T-helper 2 cell treated with Interferon-gamma antibody and Interleukin-4, amounts not matched to agents 100 ng/mL and 5 ng/mL, for 36 hours (primary cell): ENCODE measurements at regions not wholly inside any gene's neighbourhood (a gene's known extent, or its start where the extent isn't known, plus 50 kb on each side); places are given as distances from the start of the nearest gene placed in this dataset.

Experiments used
- intact Hi-C: fragments of 100-400 bp; cut with micrococcal nuclease; formaldehyde crosslinking; loops from one replicate; pipeline ENCODE4 v1.15.1; 2023

DNA sequence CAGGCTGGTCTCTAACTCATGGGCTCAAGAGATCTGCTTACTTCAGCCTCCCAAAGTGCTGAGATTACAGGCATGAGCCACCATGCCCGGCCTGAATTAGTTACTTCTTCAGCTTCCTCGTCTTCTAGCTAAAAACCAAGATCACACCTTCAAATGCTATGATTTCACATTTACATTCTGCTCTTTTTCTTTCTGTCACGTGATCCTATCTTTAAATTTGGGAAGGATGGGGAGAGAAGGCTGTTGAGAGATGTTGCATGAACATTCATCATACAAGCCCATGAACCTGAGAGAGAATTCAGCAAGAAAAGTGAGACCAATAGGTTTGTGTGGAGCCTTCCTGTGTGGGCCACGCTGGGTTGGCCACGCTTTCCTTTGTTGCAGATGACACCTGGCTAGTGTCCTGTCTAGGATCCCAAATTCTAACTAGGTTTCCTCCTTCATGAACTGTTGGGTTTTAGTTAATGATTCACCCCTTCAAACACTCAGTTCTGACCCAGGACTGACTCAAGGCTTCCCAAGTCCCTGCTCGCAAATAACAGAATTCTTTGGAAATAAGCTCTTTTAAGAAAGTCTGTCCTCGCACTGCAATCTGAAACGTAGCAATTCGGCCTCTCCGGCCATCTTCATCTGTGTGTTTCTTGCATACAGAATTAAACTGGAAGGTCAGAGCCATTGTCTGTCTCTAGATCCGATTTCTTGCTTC, 57.3 kb upstream of the CREB1 start:
- intact Hi-C loops: loop anchor here (1.0 to 5.0 kb wide), 5 partner anchors 140 to 425 kb away; no protein-coding TSS in a partner anchor

DNA sequence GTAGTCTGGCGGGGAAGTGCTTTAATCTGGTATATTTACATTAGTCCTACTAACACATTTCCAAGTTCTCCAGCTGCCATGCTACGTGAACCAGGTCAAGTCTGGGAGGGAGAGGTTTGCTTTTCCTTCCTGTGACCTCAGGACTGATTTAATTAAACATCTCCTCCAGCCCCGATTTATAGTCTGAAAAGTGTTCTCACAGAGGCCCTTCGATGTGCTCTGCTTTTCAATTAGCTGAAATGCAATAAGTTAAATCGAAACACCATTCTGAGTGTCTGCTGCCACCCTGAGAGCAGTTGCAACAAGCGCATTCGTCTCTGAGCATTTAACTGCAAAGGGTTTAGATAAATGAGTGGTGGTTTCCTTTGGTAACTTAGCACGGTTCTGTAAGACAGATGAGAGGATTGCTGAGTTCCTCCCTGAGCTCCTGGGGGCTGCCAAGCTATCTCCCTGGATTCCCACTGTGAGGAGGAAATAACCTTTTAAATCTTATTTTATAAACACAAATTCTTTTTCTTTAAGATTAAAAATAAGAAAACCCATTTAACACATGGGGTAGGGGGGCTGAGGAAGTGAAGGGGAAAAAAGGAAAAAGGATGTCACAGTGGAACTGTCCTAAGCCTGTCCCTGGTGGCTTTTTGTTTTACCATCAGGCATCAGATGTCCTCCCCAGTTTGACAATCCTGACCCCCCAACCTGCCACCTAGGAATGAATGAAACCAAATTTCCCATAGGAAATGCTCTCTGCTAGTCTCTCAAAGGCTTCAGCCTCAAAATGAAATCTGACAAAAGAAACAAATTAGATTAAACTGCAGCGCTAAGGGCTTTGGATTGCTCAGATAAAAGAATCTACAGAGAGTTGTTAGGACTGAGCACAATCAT, 56.5 kb upstream of the CREB1 start:
- intact Hi-C loops: loop anchor here (1.0 to 5.0 kb wide), 5 partner anchors 141 to 426 kb away; no protein-coding TSS in a partner anchor

DNA sequence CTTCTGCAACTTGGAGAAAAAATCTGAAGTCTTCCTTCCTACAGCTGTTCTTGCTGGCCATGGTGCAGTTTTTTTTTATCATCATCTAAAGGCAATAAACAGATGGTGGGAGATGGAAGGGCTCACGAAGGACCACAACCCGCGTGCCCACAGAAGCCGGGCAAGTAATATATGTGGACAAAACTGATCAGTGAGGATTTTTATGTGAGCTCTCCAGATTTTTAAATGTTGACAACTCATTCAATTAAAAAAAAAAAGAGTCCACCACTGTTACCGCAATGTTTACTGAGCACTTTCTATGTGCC, 55.9 kb upstream of the CREB1 start:
- intact Hi-C loops: loop anchor here (1.0 to 5.0 kb wide), 6 partner anchors 142 to 917 kb away; no protein-coding TSS in a partner anchor

DNA sequence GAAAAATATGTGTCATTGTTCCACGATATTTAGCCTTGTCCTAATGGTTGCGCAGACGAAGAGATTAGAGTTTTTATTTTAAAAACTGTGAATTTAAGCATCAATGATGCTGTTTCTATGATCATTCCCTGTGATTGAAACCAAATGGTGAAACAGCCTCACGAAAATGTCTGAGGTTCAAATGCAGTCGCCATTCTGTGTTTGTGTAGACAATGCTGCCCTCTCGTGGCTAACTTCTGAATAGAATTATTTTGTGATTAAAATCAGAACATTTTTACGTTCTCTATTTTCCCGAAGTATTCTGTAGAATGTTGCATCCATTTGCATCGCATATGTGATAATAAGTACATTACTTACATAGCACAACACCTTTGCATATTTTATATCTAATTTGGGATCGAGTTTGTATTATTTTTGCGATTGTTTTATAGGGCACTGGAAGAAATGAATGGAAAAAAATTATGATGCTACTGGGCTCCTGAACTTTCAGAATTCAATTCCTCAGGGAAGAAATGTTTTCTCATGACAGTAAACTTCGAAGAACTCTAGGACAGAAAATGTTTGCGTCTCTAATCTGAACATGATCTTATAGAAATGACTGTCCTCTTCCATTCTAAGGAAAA, 54.8 kb upstream of the CREB1 start:
- intact Hi-C loops: loop anchor here (1.0 to 5.0 kb wide), 7 partner anchors 52 to 918 kb away; partner anchors contain the start of gene CREB1

DNA sequence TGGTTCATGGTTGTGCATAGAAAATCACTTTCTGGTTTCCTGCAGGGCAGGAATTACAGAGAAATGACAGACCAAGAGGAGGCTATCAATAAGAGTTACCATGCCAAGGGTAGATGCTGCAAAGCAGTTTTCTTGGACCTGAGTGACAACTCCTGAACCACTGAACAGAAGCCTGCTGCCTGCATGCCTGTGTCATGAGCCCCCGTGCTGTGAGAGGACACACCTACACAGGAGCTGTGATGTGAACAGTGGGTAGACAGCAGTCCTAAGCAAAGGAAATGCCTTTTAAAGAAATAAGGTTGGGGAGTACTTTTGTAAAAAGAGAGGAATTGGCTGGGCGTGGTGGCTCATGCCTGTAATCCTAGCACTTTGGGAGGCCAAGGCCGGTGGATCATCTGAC, 54.2 kb upstream of the CREB1 start:
- intact Hi-C loops: loop anchor here (1.0 to 5.0 kb wide), 5 partner anchors 52 to 919 kb away; partner anchors contain the start of gene CREB1

DNA sequence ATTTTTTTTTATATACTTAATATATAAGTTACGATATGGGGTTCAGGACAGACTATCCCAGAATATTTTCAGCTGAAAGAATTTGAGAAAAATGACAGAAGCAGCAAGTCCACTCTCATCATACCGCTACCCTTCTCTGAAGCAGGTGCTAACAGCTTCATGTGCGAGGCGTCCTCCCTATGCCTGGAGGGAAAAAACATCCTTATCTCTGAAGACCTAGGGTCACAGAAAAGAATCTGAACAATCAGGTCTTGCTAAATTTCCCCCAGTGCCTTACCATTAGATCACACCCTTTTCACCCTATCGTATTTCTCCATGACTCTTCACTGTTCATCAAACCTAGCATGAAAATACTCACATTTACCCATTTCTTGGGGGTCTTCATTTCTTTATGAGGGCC, 51.9 kb upstream of the CREB1 start:
- intact Hi-C loops: loop anchor here (5.0 kb wide), 1 partner anchor 49 kb away; the partner anchor contains the start of gene CREB1

DNA sequence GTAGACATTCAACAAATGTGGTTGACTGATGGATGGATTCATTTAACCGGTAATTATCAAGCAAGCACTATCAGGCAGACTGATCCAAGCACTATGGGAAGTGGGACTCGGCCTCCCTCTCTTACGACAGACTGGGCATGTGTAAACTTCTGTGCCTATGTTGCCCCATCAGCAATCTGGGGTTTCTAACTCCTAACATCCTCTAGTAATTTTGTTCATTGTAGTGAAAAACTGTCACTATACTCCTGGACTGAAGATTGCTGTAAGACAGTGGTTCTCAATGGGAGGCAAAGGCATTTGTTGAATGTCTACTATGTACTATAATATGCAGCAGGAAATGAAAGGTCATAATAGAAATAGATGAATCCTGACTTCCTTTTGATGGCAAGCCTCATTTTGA, 51.2 kb upstream of the CREB1 start:
- intact Hi-C loops: loop anchor here (5.0 kb wide), 1 partner anchor 49 kb away; the partner anchor contains the start of gene CREB1

DNA sequence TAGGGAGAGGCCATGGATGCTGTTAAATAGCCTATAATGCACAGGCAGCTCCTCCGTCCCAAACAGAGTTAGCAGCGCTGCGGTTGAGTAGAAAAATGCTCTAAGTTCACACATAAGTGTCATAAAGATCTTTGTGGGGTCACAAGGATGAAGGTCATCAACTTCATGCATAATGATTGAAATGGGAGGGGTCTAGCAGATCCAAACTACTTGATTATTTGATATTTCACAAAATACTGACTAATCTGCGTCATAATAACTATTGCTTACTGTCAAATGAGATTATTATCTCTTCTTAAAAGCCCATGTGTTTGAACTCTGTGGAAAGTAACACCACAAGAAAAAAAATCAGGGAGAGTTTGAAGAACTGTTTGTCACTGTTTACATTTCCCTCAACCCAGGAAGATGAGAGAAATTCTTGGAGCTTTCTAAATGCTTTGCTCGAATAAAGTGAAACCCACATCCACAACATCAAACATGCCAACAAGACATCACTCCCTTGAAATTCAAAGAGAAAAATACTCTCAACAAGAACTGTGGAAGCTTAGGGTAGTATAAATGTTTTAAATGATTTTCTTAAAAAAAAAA, 50.5 kb upstream of the CREB1 start:
- intact Hi-C loops: loop anchor here (5.0 kb wide), 1 partner anchor 48 kb away; the partner anchor contains the start of gene CREB1
